HK-2 (cell line): ENCODE measurements at regions not wholly inside any gene's neighbourhood (a gene's known extent, or its start where the extent isn't known, plus 50 kb on each side); places are given as distances from the start of the nearest gene placed in this dataset.
"Not testable (repeated sequence)": the region's sequence is repeated elsewhere in the genome, so short reads cannot be mapped to it uniquely, and the experiment has no call there.

Source experiments
- DNase-seq: peaks from one replicate; pipeline ENCODE4 v3.0.0-alpha.2; 2018; ENCODE audit not compliant: unreplicated experiment

DNA sequence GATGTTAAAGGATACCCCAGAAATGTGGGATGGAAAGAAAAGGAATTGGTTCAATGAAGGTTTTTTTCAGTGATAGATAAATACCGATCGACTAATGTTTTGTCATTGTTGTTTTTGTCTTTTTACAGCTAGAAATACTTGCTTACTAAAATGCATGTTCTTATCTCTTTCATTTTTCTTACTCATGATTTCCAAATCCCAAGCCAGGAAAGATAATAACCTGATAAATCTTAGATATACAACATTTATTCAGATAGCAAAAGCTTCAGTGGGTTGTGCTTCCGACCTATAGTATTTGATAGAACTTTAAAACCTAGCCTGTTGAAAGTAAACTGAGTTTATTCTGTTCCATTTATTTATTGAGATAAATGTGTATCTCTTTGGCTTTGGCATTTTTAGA, 187.5 kb downstream of the EDN1 start:
- DNase-seq = no peak

DNA sequence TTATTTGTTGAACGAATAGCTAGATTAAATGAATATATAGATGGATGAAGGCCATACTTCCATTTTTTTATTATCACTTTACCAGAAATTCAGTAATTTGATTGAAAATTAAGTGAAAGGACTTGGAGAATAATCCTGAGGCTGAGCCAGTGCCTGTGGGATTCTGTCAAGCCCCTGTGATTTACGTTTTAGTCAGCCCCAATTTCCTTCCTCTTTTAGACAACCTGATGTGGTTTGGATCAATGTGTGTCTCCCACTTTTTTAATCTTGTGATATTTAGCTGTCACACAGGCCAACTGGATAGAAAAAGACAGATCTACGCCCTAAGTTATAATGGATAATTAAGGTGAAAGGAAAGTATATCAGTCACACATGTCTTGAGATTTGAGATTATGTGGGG, 188.8 kb downstream of the EDN1 start:
- no peak for DNase-seq

DNA sequence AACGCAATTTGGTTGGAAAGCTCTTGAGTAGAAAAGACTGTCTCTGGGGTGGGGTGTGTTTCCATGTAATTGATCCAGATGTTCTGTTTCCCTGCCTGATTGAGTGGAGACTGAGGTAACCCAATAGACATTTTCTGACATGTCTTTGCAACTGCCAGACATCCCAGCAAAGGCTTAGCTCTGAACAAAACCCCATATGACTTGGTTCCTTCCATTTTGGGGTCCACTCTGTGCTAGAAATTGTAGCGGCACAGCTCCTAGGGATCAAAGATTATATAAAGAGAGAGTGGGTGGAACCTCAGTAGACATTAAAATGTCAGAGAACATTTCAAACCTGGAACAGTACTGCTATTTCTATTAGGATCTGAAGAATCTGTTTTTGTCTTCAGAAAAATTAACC, 189.3 kb downstream of the EDN1 start:
- DNase-seq = no peak

DNA sequence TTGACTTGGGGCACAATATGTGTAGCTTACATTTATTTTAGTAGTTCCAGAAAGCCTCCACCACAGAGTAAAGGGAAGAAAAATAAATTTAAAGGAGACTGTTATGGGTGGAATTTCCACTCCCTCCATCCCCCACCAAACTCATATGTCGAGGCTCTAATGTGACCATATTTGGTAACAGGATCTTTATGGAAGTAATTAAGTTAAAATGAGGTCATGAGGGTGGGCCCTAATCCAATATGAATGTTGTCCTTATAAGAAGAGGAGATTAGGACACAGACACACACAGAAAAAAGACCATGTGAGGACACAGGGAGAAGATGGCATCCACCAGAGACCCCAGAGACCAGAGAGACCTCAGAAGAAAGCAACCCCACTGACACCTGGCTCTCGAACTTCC, 189.7 kb downstream of the EDN1 start:
- DNase-seq = no peak

DNA sequence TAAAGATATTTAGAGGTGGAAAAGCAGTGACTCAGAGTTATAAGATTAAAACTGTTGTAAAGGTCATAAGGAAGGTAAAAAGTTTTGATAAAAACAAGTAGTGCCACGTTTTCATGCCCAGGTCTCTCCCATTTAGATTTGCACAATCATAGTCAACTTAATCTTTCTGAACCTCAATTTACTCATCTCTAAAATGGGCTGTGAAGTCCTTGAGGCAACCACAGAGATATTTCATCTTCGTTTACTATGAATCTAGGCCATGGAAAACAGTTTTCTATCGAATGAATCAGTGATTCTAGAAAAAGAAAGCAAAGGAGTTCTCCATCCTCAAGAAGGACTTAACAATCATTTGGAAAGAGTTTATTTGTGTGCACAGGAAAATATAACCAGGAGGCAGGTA, 190.2 kb downstream of the EDN1 start:
- DNase-seq = no peak

DNA sequence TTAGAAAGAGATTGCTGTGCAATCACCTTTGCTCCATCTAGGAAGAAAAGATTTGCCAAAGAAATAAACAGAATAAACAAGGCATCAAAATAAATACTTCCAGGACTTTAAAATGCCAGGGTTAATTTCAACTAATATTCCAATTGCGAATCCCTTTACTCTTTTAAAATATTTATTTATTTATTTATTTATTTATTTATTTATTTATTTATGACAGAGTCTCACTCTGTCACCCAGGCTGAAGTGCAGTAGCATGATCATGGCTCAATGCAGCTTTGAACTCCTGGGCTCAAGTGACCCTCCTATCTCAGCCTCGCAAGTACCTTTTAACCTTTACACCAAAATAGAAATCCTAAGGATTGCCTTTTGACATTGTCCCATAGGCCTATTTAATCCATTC, 191.1 kb downstream of the EDN1 start:
- no peak for DNase-seq

DNA sequence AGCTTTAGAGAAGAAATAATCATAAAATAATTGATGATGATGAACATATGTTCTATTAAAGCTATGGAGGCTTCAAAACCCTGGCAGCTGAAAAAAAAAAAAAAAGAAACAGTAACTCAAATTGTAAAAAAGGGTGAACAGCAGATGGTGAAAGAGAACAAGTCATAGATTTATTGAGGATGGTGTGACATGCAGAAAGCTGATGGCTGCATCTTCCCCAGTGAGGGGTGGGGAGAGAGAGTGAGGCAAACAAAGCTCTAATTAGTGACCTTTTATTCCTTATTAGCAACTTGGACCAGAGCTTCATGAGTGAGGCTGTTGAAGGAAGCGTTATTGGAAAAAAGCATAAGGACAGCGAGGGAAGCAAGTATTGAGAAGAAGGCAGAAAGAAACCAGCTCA, 191.7 kb downstream of the EDN1 start:
- no peak for DNase-seq

DNA sequence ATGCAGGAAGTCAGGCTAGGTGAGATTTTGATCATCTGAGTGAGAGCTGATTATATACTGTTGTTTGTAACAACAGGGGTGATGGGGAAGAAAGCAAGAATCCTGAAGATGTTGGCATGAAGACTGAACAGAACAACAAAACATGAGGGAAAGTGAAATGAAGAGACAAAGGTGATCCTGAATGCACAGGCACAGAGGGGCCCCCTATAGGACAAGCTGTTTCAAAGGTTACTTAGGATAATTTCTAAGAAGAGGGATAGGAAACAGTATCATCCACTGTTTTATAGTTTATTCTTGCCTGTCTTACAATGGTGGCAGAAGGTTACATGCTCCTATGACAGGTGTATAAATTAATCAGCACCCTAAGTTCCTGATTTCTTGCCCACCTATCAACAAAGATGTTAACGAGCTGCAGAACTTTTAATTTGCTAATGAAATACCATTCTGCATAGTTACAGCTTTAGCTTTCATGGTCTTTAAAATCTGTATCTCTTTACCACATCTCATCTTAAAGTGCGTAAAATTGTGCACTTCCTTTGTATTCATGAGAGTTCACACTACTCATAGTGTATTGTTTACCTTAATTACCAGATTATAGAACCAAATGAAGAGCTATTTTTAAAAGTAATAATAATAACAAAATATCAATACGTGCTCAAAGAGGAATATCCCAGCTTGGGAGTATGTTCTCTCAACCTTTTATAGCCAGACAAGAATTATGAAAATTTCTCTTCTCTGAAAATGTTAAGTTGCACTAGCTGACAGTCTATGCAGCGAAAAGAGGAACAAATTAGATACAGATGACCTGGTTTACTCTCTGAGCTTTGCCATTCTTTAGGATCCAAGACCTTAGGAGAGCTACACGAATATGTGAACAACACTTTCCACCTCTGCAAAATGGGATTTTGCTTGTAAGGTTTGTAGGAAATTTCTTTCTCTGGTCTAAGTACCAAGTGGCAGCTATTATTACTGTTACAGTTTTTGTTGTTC, 192.5 kb downstream of the EDN1 start:
- DNase-seq = no peak

DNA sequence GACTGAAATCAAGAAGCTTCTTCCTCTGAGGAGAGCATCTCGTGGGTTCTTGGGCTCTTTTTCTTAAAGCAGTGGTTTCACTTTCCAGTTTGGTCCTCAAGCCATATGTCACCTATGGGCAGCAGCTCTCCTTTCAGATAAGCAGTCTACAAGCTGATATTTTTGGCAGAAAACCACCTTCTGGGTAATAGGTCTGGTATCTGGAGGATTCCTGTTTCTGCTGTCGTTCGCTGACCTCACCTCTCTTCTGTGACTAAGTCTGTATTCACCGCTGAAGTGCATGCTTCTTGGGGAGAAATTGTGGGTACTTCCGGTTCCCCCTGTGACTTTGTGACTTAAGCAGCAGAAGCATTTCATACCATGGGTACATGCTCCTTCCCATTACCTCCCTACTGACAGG, 193.6 kb downstream of the EDN1 start:
- peak; percentile 60 for DNase-seq

DNA sequence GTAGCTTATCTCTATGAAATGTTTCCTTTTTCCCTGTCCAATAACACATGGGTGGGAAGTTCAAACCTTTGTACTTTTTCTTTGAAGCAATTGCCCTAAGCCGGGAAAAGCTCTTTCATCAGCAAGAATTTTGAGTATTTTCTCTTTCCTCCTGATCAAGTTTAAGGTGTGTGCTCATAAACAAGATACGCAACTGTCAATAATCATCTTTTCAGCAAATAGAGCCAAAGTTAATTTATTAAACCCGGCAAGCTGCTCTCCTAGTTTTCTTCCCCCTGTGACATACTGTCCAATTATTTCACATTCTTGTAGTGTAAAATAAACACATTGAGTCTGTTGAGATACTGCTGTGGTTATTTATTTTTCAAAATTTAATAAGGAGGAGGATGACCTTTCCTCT, 194.4 kb downstream of the EDN1 start:
- no peak for DNase-seq

DNA sequence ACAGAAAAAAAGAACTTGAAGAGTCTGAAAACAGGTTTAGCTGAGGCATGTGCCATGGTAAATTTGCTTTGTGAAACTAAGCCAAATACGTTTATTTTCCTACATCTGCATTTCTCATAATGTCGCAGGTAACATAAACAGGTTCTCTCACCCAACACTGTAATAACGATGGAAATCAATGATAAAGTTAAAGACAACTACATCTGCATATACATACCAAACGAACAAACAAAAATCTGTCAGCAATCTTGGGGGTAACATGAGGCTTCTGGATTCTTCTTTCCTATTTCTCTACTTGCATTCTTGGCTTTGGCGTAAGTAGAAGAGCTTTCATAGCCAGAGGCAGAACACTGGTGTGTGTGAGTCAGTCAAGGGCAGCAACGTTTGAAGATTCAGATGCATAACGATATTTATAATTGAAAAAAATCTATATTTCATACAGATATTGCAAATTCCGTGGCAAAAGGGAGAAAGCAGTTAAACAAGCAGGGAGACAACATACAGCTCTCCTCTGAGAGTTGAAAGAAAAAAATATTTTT, 195.1 kb downstream of the EDN1 start:
- DNase-seq = no peak

DNA sequence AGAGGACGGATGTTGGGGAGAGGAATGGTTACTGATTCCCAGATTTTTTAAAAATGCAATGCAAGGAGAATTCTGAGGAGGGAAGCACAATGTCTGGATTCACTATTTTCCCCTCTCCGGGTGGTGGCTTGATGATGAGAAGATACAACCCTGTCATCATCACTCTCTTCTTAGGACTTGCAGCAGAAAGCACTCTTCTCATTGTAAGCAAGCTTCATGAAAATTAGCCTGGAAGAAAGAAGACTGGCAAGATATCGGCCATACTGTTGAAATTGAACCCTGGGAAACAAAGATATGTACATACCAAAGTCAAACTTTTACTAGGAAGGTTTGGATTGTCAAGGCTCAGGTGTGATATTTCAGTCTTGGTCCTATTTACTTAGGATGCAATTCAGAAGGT, 195.7 kb downstream of the EDN1 start:
- DNase-seq = no peak

DNA sequence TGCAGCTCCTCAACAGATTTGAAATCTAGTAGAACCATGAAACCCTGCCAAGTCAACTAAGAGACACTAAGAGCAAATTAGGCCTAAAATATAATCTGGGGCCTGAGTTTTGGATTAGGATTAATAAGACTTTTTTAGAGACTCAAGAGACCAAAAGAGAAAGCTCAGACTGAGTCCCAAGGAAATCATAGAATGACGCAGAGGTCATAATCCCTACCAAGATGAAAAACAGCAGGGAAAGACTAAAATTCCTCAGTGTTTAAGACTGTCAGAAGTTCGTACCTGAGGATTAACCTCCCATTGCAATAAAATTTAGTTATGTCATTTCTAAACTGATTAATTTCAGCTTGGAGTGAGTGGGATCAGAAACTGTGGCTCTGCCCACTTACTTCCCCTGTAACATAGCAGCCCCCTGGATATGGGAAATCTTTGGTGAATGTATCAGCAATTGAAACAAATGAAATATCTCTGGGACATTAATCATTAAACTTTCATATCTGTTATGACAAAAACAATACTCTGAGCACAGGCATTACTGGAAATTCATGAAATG, 200.3 kb downstream of the EDN1 start:
- DNase-seq = no peak

DNA sequence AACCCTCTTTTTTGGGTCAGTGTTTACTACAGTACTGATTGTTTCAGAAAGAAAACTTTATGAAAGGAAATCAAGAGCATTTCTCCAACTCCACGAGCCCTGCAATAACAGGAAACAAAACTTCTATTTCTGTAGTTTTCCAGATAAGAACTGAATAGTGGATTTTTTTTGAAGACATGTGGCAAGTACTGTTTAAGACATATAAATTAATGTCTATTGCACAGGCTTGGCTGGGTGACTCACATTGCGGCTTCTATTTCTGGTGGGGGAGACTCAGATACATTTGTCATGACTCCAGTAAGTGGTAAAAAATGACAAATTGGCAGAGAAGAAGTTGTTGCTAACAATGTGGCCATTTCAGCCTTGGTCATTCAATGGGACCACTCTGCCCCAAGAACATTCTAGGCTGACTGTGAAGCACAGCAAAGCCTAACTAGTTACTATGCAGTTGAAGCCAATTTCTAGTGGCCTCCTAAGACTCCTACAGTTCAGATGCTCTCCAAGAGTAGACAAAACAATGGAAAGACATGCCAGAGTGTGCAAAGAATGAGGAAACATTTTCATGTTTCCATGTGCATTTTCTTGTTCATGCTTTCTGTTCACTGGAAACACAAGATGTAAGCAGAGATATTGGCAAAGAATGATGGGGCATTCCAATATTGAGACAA, 200.9 kb downstream of the EDN1 start:
- peak; percentile 17 for DNase-seq

DNA sequence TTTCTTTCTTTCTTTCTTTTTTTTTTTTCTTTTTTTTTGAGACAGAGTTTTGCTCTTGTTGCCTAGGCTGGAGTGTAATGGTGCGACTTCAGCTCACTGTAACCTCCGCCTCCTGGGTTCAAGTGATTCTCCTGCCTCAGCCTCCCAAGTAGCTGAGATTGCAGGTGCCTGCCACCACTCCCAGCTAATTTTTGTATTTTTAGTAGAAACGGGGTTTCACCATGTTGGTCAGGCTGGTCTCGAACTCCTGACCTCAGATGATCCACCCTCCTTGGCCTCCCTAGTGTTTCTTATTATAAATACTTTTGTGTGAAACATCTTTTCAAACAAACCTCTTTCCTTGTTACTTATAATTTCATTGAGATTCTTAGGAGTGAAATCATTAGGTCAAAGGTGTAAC, 202.8 kb downstream of the EDN1 start:
- DNase-seq = not testable (repeated sequence)

DNA sequence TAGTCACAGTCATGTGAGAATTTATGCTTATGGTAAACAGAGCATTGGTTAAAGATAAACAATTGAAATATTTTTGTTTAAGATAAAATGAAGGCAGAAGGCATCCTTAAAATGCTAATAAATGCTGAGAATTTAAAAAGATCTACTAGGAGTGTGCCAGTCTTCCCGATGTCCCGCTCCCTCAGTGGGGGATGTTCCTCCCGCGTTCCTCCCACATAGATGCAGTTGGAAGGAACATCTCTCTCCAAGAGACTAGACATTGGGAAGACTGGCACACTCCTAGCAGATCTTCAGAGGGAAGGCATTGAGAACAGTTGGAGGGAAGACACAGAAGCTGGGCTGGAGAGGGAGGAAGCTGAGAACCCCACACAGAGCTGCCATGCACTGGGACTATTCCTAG, 203.3 kb downstream of the EDN1 start:
- DNase-seq = no peak

DNA sequence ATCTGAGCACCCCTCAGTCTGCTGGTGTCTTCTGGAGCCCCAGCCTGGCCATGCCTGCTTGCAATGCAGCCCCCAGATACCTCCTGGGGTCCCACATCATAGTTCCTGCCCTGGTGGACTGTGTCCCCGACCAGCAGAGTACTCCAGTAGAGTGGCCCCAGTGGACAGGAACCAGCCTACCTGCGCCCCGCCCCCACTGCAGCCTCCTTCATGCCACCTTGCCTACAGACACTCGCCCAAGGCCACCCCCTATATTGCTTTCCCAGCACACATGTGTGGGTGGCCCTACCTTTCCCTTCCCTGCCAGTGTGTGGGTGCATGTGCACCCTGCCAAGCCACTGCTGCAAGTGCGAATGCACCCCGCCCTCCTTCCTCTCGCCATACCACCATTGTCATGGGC, 204.0 kb downstream of the EDN1 start:
- no peak for DNase-seq

DNA sequence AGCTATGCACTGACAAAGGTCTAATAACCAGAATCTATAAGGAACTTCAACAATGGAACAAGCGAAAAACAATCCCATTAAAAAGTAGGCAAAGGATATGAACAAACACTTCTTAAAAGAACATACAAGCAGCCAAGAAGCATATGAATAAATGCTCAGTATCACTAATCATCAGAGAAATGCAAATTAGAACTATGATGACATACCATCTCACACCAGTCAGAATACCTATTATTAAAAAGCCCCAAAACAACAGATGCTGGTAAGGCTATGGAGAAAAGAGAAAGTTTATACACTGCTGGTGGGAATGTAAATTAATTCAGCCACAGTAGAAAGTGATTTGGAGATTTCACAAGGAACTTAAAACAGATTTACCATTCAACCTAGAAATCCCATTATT, 211.8 kb downstream of the EDN1 start:
- DNase-seq = no peak

DNA sequence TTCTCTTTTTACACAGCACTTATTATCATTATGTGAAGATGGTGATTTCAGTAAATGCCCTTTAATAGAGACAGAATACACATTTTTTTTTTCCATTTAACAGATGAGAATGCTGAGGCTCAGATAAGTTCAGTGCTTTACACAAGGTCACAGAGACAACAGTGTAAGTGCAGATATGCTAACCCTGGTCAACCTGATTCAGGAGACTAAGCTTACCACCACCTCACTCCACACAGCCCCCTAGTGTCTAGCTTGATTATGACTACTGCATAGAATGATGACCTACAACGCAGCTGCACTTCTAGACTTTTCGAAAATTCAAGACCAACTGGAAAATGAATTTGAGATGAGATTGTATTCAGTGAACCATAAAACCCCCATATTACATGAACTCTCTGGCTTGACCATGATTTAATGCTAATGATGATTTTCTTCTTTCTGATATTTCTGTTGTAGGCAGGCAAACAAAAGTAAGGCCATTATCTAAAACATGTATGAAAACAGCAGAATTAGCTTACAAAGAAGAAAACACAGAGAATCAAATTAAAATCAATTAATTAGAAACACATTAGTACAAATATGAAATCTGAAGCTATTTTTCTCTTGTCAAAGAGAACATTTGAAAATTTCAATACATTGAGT, 212.1 kb upstream of the PHACTR1 start:
- DNase-seq = peak; percentile 4

DNA sequence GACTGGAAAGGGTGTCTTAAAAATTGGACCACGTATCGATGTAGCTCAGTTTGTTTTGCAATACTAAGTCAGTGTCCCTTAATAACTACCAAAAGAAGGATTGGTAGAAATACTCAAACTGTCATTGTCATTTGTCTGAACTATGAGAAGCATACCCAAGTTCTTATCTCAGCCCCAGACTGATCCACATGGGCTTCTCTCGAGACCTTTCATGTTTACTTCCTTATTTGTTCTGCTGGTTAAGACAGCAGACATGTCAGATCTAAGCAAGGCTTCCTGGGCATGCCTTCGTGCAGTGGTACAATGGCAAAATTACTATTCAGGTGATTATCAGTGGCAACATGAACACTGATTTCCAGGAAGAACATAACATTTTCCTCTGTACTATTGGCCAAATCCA, 211.1 kb upstream of the PHACTR1 start:
- DNase-seq = no peak

DNA sequence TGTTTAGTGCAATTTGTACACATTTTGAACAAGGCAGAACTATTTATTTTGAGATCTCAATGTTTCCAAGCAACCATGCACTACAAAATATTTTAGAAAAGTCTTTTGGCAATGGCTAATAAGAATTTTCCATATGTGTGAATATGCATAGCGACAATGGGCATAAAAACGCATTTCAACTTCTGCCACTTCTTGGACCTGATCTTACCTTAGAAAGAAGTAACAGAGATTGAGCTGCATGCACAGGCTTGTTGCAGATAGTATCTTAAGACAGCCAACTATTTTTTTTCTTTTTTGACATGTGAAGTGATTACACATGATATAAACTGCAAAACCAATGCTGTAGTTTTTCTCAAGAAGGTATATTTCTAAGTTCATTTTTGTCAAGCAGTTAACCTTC, 210.4 kb upstream of the PHACTR1 start:
- no peak for DNase-seq

DNA sequence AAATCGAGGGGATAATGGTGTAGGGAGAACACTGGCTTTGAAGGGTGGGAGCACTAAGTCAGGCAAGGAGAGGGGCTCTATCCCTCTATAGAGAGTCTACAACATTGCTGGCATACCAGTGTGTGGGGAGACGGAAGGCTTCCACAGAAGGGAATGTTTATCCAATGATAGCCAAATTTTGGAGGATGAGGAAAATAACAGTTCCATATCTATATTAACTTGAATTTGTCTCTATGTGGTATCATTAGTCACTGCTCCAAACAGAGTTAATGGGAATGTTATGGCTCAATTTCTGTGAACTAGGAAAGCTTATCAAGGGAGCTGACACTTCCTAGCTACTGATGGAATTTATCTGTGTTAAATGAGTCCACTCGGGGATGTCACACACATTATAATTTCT, 208.9 kb upstream of the PHACTR1 start:
- DNase-seq = no peak
